Ishikawa (cell line): ENCODE measurements at regions not wholly inside any gene's neighbourhood (a gene's known extent, or its start where the extent isn't known, plus 50 kb on each side); places are given as distances from the start of the nearest gene placed in this dataset.

Source experiments
- CEBPB ChIP-seq: IDR thresholded peaks from 2 replicates; pipeline ENCODE4 v1.6.1; 2012
- CREB1 ChIP-seq: IDR thresholded peaks from 2 replicates; pipeline ENCODE4 v1.6.1; 2012; ENCODE audit warnings: low read depth
- EGR1 ChIP-seq: IDR thresholded peaks from 2 replicates; pipeline ENCODE4 v1.6.1; 2012
- EP300 ChIP-seq: IDR thresholded peaks from 2 replicates; pipeline ENCODE4 v1.6.1; 2012; ENCODE audit warnings: borderline replicate concordance
- FOXM1 ChIP-seq: IDR thresholded peaks from 2 replicates; pipeline ENCODE4 v1.6.1; 2012; ENCODE audit warnings: low read depth, borderline replicate concordance
- MAX ChIP-seq: IDR thresholded peaks from 2 replicates; pipeline ENCODE4 v1.6.1; 2012
- NFIC ChIP-seq: IDR thresholded peaks from 2 replicates; pipeline ENCODE4 v1.6.1; 2012
- RAD21 ChIP-seq: IDR thresholded peaks from 2 replicates; pipeline ENCODE4 v1.6.1; 2012; ENCODE audit warnings: low read depth
- REST ChIP-seq: IDR thresholded peaks from 2 replicates; pipeline ENCODE4 v1.6.1; 2012; ENCODE audit warnings: low read depth, mild to moderate bottlenecking
- TAF1 ChIP-seq: IDR thresholded peaks from 2 replicates; pipeline ENCODE4 v1.6.1; 2012; ENCODE audit warnings: low read depth, mild to moderate bottlenecking
- TCF12 ChIP-seq: IDR thresholded peaks from 2 replicates; pipeline ENCODE4 v1.6.1; 2012; ENCODE audit warnings: low read depth
- TEAD4 ChIP-seq: IDR thresholded peaks from 2 replicates; pipeline ENCODE4 v1.6.1; 2012
- USF1 ChIP-seq: IDR thresholded peaks from 2 replicates; pipeline ENCODE4 v1.6.1; 2012
- YY1 ChIP-seq: IDR thresholded peaks from 2 replicates; pipeline ENCODE4 v1.6.1; 2012; ENCODE audit warnings: low read depth
- ZBTB7A ChIP-seq: IDR thresholded peaks from 2 replicates; pipeline ENCODE4 v1.6.1; 2012; ENCODE audit warnings: low read depth

GRCh38 chr5:88089719-88090390, 178.8 kb downstream of the TMEM161B start:
- TF ChIP-seq TEAD4: no peak
- no peak for TF ChIP-seq USF1
- TF ChIP-seq MAX: no peak

GRCh38 chr5:88085462-88085861, 183.2 kb downstream of the TMEM161B start:
- TF ChIP-seq TCF12: no peak
- TF ChIP-seq RAD21: no peak
- no peak for TF ChIP-seq REST
- no peak for TF ChIP-seq ZBTB7A
- no peak for TF ChIP-seq NFIC
- no peak for TF ChIP-seq TAF1
- no peak for TF ChIP-seq CREB1
- TF ChIP-seq EP300: no peak
- TF ChIP-seq TEAD4: no peak

- TF ChIP-seq EP300: no peak
- TF ChIP-seq TEAD4: no peak
- TF ChIP-seq EGR1: no peak
- TF ChIP-seq NFIC: no peak
- TF ChIP-seq ZBTB7A: no peak
- no peak for TF ChIP-seq USF1
- no peak for TF ChIP-seq YY1
These were observed 186.8 kb downstream of the TMEM161B start for GRCh38 chr5:88081877-88082276.

GRCh38 chr5:88063813-88064212, 204.8 kb downstream of the TMEM161B start:
- no peak for TF ChIP-seq TAF1
- no peak for TF ChIP-seq MAX
- TF ChIP-seq USF1: no peak
- no peak for TF ChIP-seq REST
- no peak for TF ChIP-seq TEAD4
- no peak for TF ChIP-seq FOXM1
- TF ChIP-seq YY1: no peak
- no peak for TF ChIP-seq EGR1
- TF ChIP-seq CREB1: no peak
- TF ChIP-seq RAD21: no peak

- TF ChIP-seq CREB1: no peak
- no peak for TF ChIP-seq CEBPB
- no peak for TF ChIP-seq NFIC
- TF ChIP-seq FOXM1: no peak
- no peak for TF ChIP-seq EGR1
- TF ChIP-seq TCF12: no peak
- TF ChIP-seq REST: no peak
- no peak for TF ChIP-seq TAF1
- no peak for TF ChIP-seq YY1
- TF ChIP-seq MAX: no peak
- TF ChIP-seq RAD21: no peak
- TF ChIP-seq EP300: no peak
- no peak for TF ChIP-seq TEAD4
- no peak for TF ChIP-seq ZBTB7A
These were observed 208.5 kb downstream of the TMEM161B start for GRCh38 chr5:88060194-88060593.
